ENCODE measurements at regions not wholly inside any gene's neighbourhood (a gene's known extent, or its start where the extent isn't known, plus 50 kb on each side); places are given as distances from the start of the nearest gene placed in this dataset.

- in situ Hi-C loops (cut with MboI; ENCODE audit: low pct_unique_long_range_greater_than_20kb, low sequenced_read_pairs, unreplicated experiment) = no loop called here
- TF ChIP-seq CTCF (IDR thresholded peaks at IDR 0.05; ENCODE audit: extremely low read depth, insufficient read depth, missing control alignments) = no peak
- DNase-seq (ENCODE audit: low spot score) = no peak
Measured at GRCh38 chr9:100933656-100934055, 94.9 kb upstream of the PLPPR1 start.

- in situ Hi-C loops (cut with MboI; ENCODE audit: low pct_unique_long_range_greater_than_20kb, low sequenced_read_pairs, unreplicated experiment) = no loop called here
- no peak for TF ChIP-seq CTCF (IDR thresholded peaks at IDR 0.05; ENCODE audit: extremely low read depth, insufficient read depth, missing control alignments)
- DNase-seq (ENCODE audit: low spot score) = no peak
Measured at GRCh38 chr9:100937382-100937781, 91.1 kb upstream of the PLPPR1 start.

GRCh38 chr9:100938507-100938906 lies 90.0 kb upstream of the PLPPR1 start:
- in situ Hi-C loops (cut with MboI; ENCODE audit: low pct_unique_long_range_greater_than_20kb, low sequenced_read_pairs, unreplicated experiment) = no loop called here
- no peak for TF ChIP-seq CTCF (IDR thresholded peaks at IDR 0.05; ENCODE audit: extremely low read depth, insufficient read depth, missing control alignments)
- DNase-seq (ENCODE audit: low spot score) = no peak

GRCh38 chr9:100939636-100940035 lies 88.9 kb upstream of the PLPPR1 start:
- no peak for TF ChIP-seq CTCF (IDR thresholded peaks at IDR 0.05; ENCODE audit: extremely low read depth, insufficient read depth, missing control alignments)
- in situ Hi-C loops (cut with MboI; ENCODE audit: low pct_unique_long_range_greater_than_20kb, low sequenced_read_pairs, unreplicated experiment) = no loop called here
- no peak for DNase-seq (ENCODE audit: low spot score)

- in situ Hi-C loops (cut with MboI; ENCODE audit: low pct_unique_long_range_greater_than_20kb, low sequenced_read_pairs, unreplicated experiment) = no loop called here
- no peak for DNase-seq (ENCODE audit: low spot score)
- TF ChIP-seq CTCF (IDR thresholded peaks at IDR 0.05; ENCODE audit: extremely low read depth, insufficient read depth, missing control alignments) = no peak
Measured at GRCh38 chr9:100959226-100959625, 69.3 kb upstream of the PLPPR1 start.
